NCI-H524 (cell line): ENCODE measurements at regions not wholly inside any gene's neighbourhood (a gene's known extent, or its start where the extent isn't known, plus 50 kb on each side); places are given as distances from the start of the nearest gene placed in this dataset.
"Not testable (repeated sequence)": the region's sequence is repeated elsewhere in the genome, so short reads cannot be mapped to it uniquely, and the experiment has no call there.

Source experiments
- DNase-seq, 2 experiments: peaks; one replicate each; lab custom pipeline; 2025; lab: John Stamatoyannopoulos, UW

- no peak for DNase-seq
These were observed 530.2 kb downstream of the BCKDHB start for GRCh38 chr6:80636689-80637088.

GRCh38 chr6:80633412-80633811 is 526.9 kb downstream of the BCKDHB start:
- DNase-seq: no peak

- no peak for DNase-seq
These were observed 518.9 kb downstream of the BCKDHB start for GRCh38 chr6:80625405-80625804.

GRCh38 chr6:80623066-80623815 is 516.8 kb downstream of the BCKDHB start:
- no peak for DNase-seq

GRCh38 chr6:80622641-80623040 is 516.2 kb downstream of the BCKDHB start:
- DNase-seq: no peak

- no peak for DNase-seq
These were observed 512.5 kb downstream of the BCKDHB start for GRCh38 chr6:80618953-80619352.

- no peak for DNase-seq
These were observed 504.4 kb downstream of the BCKDHB start for GRCh38 chr6:80610846-80611245.

- DNase-seq: no peak
These were observed 502.4 kb downstream of the BCKDHB start for GRCh38 chr6:80608881-80609280.

- no peak for DNase-seq
These were observed 501.4 kb downstream of the BCKDHB start for GRCh38 chr6:80607811-80608391.

GRCh38 chr6:80605165-80605989 is 498.9 kb downstream of the BCKDHB start:
- peak in 1 of 2 experiments; percentile 53 for DNase-seq

- DNase-seq: no peak
These were observed 497.2 kb downstream of the BCKDHB start for GRCh38 chr6:80603679-80604078.

GRCh38 chr6:80594461-80594860 is 488.0 kb downstream of the BCKDHB start:
- no peak for DNase-seq

- DNase-seq: no peak
These were observed 486.0 kb downstream of the BCKDHB start for GRCh38 chr6:80592436-80592835.

GRCh38 chr6:80586242-80586641 is 479.8 kb downstream of the BCKDHB start:
- DNase-seq: no peak

GRCh38 chr6:80579391-80580023 is 473.0 kb downstream of the BCKDHB start:
- no peak for DNase-seq

- not testable (repeated sequence) for DNase-seq
These were observed 466.8 kb downstream of the BCKDHB start for GRCh38 chr6:80573320-80573719.

GRCh38 chr6:80566361-80566760 is 459.9 kb downstream of the BCKDHB start:
- no peak for DNase-seq

- peak in 1 of 2 experiments; percentile 41 for DNase-seq
These were observed 446.7 kb downstream of the BCKDHB start for GRCh38 chr6:80553071-80553740.

- DNase-seq: no peak
These were observed 444.3 kb downstream of the BCKDHB start for GRCh38 chr6:80550748-80551147.

GRCh38 chr6:80550281-80550680 is 443.8 kb downstream of the BCKDHB start:
- DNase-seq: no peak

- DNase-seq: no peak
These were observed 442.1 kb downstream of the BCKDHB start for GRCh38 chr6:80548532-80548931.

- no peak for DNase-seq
These were observed 441.4 kb downstream of the BCKDHB start for GRCh38 chr6:80547827-80548226.
